Suprapubic skin (tissue), 4 donors: ENCODE measurements at regions not wholly inside any gene's neighbourhood (a gene's known extent, or its start where the extent isn't known, plus 50 kb on each side); places are given as distances from the start of the nearest gene placed in this dataset.

ENCODE experiments used
- CTCF ChIP-seq, 2 donors: fragments of 200-600 bp in 1 of 2; fragments of 450-650 bp in 1 of 2; sonication (generic) in 1 of 2; IDR thresholded peaks; one replicate each; pipeline ENCODE4 v1.5.1; 2016 to 2019; ENCODE audit warnings: antibody characterized with exemption in 2 of 2, mild to moderate bottlenecking in 1 of 2, moderate library complexity in 1 of 2
- POLR2A ChIP-seq, 2 donors: fragments of 450-650 bp; IDR thresholded peaks; one replicate each; pipeline ENCODE4 v1.6.1; 2017; ENCODE audit warnings: antibody characterized with exemption in 2 of 2, mild to moderate bottlenecking in 2 of 2, moderate library complexity in 2 of 2
- POLR2AphosphoS5 ChIP-seq, 3 donors: sonication (generic); formaldehyde crosslinking; IDR thresholded peaks; one replicate each; pipeline ENCODE4 v1.6.1; 2017; ENCODE audit warnings: antibody characterized with exemption in 3 of 3

DNA sequence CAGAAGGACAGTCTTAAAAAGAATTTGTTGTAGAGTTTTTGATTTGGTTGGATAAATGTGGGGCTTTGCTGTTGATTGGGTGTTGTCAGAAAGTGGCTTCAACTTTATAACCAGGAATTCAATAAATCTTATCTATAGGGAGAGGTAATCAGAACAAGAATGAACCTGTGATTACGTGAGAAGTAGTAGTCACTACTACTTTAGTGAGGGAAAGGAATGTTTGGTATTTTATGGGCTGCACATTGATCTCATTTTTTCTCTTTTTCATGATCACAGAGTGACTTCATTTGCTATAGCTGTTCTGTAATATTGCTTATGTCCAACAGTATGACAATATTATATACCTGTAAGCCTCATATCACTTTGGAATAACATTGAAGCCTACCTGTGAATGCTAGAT lies 485.2 kb upstream of the BCHE start:
- no peak for TF ChIP-seq CTCF (IDR thresholded peaks at IDR 0.05)
- no peak for TF ChIP-seq POLR2A (IDR thresholded peaks at IDR 0.05)
- TF ChIP-seq POLR2AphosphoS5 (IDR thresholded peaks at IDR 0.05), result no peak
